Astrocyte of the cerebellum (primary cell): ENCODE measurements at regions not wholly inside any gene's neighbourhood (a gene's known extent, or its start where the extent isn't known, plus 50 kb on each side); places are given as distances from the start of the nearest gene placed in this dataset.
"Not testable (repeated sequence)": the region's sequence is repeated elsewhere in the genome, so short reads cannot be mapped to it uniquely, and the experiment has no call there.

Experiments used
- DNase-seq: peaks from one replicate; pipeline ENCODE4 v3.0.0-alpha.2; 2011; ENCODE audit warnings: low read depth
- H3K4me3 ChIP-seq: 2 replicates; pipeline ENCODE4 v1.5.1; 2011; ENCODE audit warnings: mild to moderate bottlenecking, low read depth, low read length, moderate library complexity
- in situ Hi-C: cut with HindIII; loops from 2 replicates; pipeline ENCODE4 v1.10.0; 2017; ENCODE audit warnings: low sequenced_read_pairs
- TF ChIP-seq, protein P1 (sequence below): IDR thresholded peaks from 2 replicates; pipeline ENCODE4 v1.5.1; 2012; ENCODE audit warnings: low read length, low read depth, moderate library complexity, mild to moderate bottlenecking; ENCODE audit errors: missing control alignments

DNA sequence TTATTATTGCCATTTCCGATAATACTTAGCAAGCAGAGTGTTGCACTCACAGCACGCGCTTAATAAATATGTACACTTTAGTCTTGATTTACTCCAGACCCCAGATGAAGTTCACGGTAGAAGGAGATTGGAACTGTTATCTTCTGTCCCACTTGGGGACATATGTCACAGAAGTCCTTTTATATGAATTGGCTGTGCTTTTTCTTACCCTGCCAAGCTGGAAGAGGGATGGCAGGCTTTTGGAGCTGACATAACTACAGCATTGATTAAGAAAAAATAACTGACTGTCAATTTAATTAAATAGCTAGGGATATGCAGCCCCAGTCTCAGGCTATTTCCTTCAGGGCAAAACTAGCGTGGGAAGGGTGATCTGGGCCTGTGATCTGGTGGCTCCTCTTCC lies 182.2 kb downstream of the SH2D4B start:
- TF ChIP-seq, protein P1, sequence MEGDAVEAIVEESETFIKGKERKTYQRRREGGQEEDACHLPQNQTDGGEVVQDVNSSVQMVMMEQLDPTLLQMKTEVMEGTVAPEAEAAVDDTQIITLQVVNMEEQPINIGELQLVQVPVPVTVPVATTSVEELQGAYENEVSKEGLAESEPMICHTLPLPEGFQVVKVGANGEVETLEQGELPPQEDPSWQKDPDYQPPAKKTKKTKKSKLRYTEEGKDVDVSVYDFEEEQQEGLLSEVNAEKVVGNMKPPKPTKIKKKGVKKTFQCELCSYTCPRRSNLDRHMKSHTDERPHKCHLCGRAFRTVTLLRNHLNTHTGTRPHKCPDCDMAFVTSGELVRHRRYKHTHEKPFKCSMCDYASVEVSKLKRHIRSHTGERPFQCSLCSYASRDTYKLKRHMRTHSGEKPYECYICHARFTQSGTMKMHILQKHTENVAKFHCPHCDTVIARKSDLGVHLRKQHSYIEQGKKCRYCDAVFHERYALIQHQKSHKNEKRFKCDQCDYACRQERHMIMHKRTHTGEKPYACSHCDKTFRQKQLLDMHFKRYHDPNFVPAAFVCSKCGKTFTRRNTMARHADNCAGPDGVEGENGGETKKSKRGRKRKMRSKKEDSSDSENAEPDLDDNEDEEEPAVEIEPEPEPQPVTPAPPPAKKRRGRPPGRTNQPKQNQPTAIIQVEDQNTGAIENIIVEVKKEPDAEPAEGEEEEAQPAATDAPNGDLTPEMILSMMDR, result no peak
- no peak for DNase-seq
- in situ Hi-C loops, result no loop called here
- H3K4me3 ChIP-seq, result no peak overlapping the region

DNA sequence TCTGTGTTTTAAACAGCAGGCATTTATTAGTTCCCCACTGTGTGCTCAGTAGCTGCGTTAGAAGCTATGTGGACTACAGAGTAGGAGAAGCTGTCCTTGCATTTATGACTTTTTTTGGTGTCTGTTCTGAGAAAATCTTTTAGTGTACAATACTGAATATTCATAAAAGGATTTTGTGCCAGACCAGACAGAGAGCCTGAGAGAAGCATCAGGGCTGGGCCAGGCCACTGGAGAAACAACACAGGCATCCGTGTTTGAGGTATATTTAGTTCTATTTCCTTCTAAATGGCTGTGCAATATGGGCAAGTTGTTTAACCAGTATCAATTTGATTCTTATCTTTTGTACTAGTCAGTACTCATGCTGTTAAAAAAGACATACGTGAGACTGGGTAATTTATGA lies 182.8 kb downstream of the SH2D4B start:
- TF ChIP-seq, protein P1, result no peak
- in situ Hi-C loops, result no loop called here
- DNase-seq, result no peak
- no peak overlapping the region for H3K4me3 ChIP-seq

DNA sequence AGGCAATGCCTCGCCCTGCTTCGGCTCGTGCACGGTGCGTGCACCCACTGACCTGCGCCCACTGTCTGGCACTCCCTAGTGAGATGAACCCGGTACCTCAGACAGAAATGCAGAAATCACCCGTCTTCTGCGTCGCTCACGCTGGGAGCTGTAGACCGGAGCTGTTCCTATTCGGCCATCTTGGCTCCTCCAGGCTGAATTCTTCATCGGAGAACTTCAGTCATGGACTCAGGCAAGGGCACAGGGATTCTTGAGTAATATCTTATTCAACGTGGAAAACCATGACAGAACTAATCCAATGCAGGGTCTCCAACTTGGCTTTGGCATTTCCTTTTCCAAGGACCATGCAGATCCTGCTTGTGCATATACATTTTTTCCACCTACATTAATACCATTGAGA lies 190.7 kb downstream of the SH2D4B start:
- DNase-seq, H3K4me3 ChIP-seq, in situ Hi-C loops: not testable (repeated sequence)

DNA sequence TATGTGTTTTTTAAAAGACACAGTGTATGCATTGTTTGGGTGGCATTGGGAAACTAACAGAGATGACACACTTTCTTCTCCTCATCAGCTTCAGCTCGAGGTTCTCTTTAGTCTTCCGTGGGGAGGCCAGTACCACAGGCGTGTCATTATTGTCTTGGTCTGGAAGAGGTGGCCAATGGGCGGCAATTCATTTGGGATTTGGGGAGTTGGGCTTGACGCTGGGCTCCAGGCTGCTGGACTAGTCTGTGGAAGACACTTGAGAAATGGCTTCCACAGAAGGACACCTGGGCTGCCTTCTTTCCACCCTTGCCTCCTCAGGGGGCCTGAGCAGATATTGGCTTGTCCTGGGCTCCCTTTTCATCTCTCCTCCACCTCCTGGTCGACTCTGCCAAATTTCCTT lies 192.2 kb downstream of the SH2D4B start:
- TF ChIP-seq, protein P1, result no peak
- DNase-seq, result no peak
- in situ Hi-C loops, result no loop called here
- no peak overlapping the region for H3K4me3 ChIP-seq

DNA sequence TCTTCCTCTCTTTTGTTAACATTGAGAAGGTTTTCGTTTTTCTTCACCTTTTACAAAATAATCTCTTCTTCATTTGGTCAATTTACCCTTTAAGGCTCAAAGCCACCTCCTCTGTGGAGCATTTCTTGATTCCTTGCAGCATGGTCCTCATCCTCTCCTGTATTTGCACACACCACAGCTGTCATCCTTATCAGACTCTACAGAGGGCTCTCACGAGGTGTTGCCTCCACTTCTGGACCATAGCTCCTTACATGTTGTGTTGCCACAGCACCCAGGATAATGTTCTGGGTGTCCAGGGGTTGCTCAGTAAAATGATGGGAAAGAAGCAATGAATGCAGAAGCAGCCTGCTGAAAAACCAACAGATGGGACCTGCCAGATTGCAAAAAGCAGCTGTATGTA lies 192.8 kb downstream of the SH2D4B start:
- DNase-seq, result no peak
- in situ Hi-C loops, result no loop called here
- TF ChIP-seq, protein P1, result no peak
- H3K4me3 ChIP-seq, result no peak overlapping the region

- no peak overlapping the region for H3K4me3 ChIP-seq
- no peak for DNase-seq
- in situ Hi-C loops, result no loop called here
- TF ChIP-seq, protein P1, result no peak
Measured at GRCh38 chr10:80734589-80734988, 196.9 kb downstream of the SH2D4B start.

GRCh38 chr10:80737209-80737608 lies 199.5 kb downstream of the SH2D4B start:
- TF ChIP-seq, protein P1, result no peak
- no peak for DNase-seq
- no peak overlapping the region for H3K4me3 ChIP-seq
- in situ Hi-C loops, result no loop called here
